GM12874 (cell line): ENCODE measurements at regions not wholly inside any gene's neighbourhood (a gene's known extent, or its start where the extent isn't known, plus 50 kb on each side); places are given as distances from the start of the nearest gene placed in this dataset.

Source experiments
- CTCF ChIP-seq: IDR thresholded peaks from 2 replicates; pipeline ENCODE4 v1.5.1; 2011; ENCODE audit warnings: low read depth, mild to moderate bottlenecking, control low read depth, low read length, moderate library complexity; ENCODE audit not compliant: insufficient read depth

- TF ChIP-seq CTCF = no peak
Observed at GRCh38 chr7:51785171-51785570, 468.6 kb upstream of the COBL start.

- no peak for TF ChIP-seq CTCF
Observed at GRCh38 chr7:51783241-51783640, 466.6 kb upstream of the COBL start.

DNA sequence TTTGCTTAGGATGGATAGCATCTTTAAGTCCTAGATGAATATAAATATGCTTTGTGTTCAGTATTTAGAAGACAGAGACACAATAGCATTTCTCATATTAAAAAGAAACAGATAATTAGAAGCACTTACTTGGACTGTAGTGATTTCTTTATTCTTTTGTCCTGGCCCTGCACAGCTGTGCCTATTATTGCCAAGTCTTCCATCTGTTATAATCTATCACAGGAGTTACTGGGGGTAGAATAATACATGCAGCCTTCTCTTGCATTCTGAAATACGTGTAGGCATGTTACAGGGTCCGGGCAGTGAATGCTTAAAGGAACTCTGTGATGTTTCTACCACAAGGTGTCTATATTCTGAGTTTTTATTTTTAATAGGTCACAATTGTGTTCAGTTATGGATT, 461.5 kb upstream of the COBL start:
- no peak for TF ChIP-seq CTCF

- no peak for TF ChIP-seq CTCF
Observed at GRCh38 chr7:51774178-51774577, 457.6 kb upstream of the COBL start.

GRCh38 chr7:51772190-51772589, 455.6 kb upstream of the COBL start:
- TF ChIP-seq CTCF = no peak

DNA sequence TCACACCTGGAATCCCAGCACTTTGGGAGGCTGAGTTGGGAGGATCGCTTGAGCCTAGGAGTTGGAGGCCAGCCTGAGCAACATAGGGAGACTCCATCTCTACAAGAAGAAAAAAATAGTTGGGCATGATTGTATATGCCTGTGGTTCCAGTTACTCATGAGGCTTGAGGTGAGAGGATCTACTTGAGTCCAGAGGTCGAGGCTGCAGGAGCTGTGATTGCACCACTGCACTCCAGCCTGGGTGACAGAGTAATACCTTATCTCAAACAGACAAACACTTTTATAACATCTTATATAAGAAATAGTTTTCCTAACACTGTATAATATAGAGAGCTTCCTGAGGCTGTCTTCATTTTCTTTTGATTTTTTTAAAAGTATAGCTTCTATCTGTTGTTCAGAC, 448.4 kb upstream of the COBL start:
- no peak for TF ChIP-seq CTCF

DNA sequence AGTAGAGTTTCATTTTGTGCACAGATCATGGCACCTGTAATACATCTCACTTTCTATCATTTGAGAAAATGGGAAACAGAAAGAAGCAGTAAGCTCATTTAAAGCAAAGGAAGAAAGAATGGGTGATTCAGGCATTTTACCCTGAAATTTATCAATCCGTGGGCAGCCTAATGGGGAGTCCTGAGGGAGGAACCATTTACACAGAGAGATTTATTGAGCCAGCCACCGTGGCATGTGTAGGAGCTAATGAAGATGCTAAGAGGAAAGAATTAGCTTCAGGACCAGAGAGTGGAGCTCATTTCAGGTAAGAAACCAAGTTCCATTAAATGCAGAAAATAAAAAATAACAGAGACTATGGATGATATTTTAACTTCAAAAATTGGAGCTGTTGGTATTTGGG, 443.4 kb upstream of the COBL start:
- TF ChIP-seq CTCF = no peak

DNA sequence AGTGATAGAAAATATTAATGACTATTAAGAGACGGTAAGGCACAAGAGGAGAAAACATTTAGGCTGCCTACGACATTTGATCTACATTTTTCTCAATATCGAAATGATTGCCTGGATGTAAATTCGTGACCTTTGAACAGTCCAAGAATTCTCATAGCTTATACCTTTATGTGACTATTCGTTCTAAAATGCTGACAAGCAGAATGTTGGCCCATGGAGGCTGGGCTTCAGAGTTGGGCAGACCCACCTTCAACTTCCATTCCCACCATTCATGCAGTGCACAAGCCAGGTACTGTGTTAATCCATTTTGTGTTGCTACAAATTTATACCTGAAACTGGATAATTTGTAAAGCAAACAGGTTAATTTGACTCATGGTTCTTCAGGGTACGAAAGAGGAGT, 441.4 kb upstream of the COBL start:
- TF ChIP-seq CTCF = no peak
